HL-60 (cell line): ENCODE measurements at regions not wholly inside any gene's neighbourhood (a gene's known extent, or its start where the extent isn't known, plus 50 kb on each side); places are given as distances from the start of the nearest gene placed in this dataset.

Experiments
- CTCF ChIP-seq: IDR thresholded peaks from one replicate; pipeline ENCODE4 v1.5.1; 2011; ENCODE audit warnings: low read length, control low read depth, inconsistent platforms; ENCODE audit not compliant: insufficient read depth
- GABPA ChIP-seq: IDR thresholded peaks from 2 replicates; pipeline ENCODE4 v1.6.1; 2012; ENCODE audit warnings: low read depth
- POLR2AphosphoS5 ChIP-seq: IDR thresholded peaks from 2 replicates; pipeline ENCODE4 v1.6.1; 2012; ENCODE audit warnings: low read depth
- REST ChIP-seq: IDR thresholded peaks from 2 replicates; pipeline ENCODE4 v1.6.1; 2012; ENCODE audit warnings: low read depth; ENCODE audit not compliant: insufficient replicate concordance
- SPI1 ChIP-seq: IDR thresholded peaks from 2 replicates; pipeline ENCODE4 v1.6.1; 2012; ENCODE audit warnings: low read depth, mild to moderate bottlenecking, borderline replicate concordance

GRCh38 chr20:53767206-53767930, 173.7 kb upstream of the ZNF217 start:
- TF ChIP-seq CTCF (no peak), REST (no peak), SPI1 (no peak), POLR2AphosphoS5 (no peak), GABPA (no peak)
